ENCODE measurements at regions not wholly inside any gene's neighbourhood (a gene's known extent, or its start where the extent isn't known, plus 50 kb on each side); places are given as distances from the start of the nearest gene placed in this dataset.

DNA sequence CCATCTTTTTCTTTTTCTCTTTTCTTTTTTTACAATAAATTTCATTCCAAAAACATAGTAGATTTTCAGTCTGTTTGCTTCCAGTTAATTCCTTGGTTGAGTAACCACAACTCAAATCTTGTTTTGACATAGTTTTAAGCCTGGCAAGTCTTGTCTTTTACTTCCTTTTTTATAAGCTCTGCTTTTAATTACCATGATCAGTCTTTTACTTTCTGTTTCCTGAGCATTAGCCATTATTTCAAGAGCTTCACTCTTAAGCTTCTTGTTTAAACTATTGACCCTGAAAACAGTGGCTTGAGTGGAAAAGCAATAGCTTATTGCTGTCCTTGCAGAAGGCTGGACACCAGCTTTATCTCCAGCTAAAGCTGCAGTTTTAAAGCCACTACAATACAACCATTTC is 1363.3 kb downstream of the MAT2B start:
- Histone ChIP-seq H2AFZ (ENCODE audit: low read length) (no peak overlapping the region), H3K9ac (ENCODE audit: insufficient read depth, low read depth, low read length) (no peak overlapping the region), H3K79me2 (ENCODE audit: insufficient read depth, low read length) (no peaks in the 10 kb centered on the region), H3K4me2 (ENCODE audit: low read depth, low read length) (no peak overlapping the region), H3K4me1 (ENCODE audit: insufficient read depth, low read length) (no peaks in the 10 kb centered on the region), H4K20me1 (ENCODE audit: insufficient read depth, low read length) (no peaks in the 10 kb centered on the region), H3K27ac (ENCODE audit: extremely low read length, insufficient read depth, low read length) (no peak overlapping the region), H3K9me3 (ENCODE audit: low read length) (peaks cover 87% of the 10 kb centered on the region), H3K27me3 (ENCODE audit: control insufficient read depth in 1 of 2, insufficient read depth in 2 of 2, low read length in 2 of 2) (no peaks in the 10 kb centered on the region), H3K4me3 (replicated peaks in 1 of 3; ENCODE audit: insufficient read depth in 1 of 3, low read depth in 2 of 3, low read length in 3 of 3) (no peak overlapping the region), H3K36me3 (replicated peaks in 1 of 2; ENCODE audit: control insufficient read depth in 1 of 2, insufficient read depth in 2 of 2, low read length in 2 of 2) (no peaks in the 10 kb centered on the region)
- BruUV-seq (replicated peaks) = no TSS peak
- POLR2A ChIA-PET = no interaction called here
- DNase-seq (ENCODE audit: low spot score) (no peak), FAIRE-seq (no peak), ATAC-seq (no peak)
- TF ChIP-seq ZNF747 (CRISPR knock-in tag; IDR thresholded peaks at IDR 0.05; ENCODE audit: borderline replicate concordance) (no peak), ZC3H13 (CRISPR knock-in tag; IDR thresholded peaks at IDR 0.05) (no peak), ZNF235 (CRISPR knock-in tag; IDR thresholded peaks at IDR 0.05; ENCODE audit: borderline replicate concordance) (no peak), SOX6 (IDR thresholded peaks at IDR 0.05) (no peak), SOX6 (CRISPR knock-in tag; IDR thresholded peaks at IDR 0.05) (no peak), ZNF614 (CRISPR knock-in tag; IDR thresholded peaks at IDR 0.05; ENCODE audit: borderline replicate concordance) (no peak), FOSL2 (CRISPR knock-in tag; IDR thresholded peaks at IDR 0.05) (no peak), SRSF1 (optimal IDR thresholded peaks at IDR 0.05; ENCODE audit: low read depth, low read length) (no peak), ZNF558 (CRISPR knock-in tag; IDR thresholded peaks at IDR 0.05; ENCODE audit: borderline replicate concordance) (no peak), KDM2A (CRISPR knock-in tag; IDR thresholded peaks at IDR 0.05; ENCODE audit: borderline replicate concordance, low read depth) (no peak), ZFP37 (CRISPR knock-in tag; IDR thresholded peaks at IDR 0.05; ENCODE audit: borderline replicate concordance) (no peak), HMG20B (CRISPR knock-in tag; conservative IDR thresholded peaks at IDR 0.05) (no peak), TCF7L2 (IDR thresholded peaks at IDR 0.05; ENCODE audit: low read depth, low read length) (no peak), ZNF224 (CRISPR knock-in tag; IDR thresholded peaks at IDR 0.05) (no peak)
- TF ChIP-seq, protein P1, sequence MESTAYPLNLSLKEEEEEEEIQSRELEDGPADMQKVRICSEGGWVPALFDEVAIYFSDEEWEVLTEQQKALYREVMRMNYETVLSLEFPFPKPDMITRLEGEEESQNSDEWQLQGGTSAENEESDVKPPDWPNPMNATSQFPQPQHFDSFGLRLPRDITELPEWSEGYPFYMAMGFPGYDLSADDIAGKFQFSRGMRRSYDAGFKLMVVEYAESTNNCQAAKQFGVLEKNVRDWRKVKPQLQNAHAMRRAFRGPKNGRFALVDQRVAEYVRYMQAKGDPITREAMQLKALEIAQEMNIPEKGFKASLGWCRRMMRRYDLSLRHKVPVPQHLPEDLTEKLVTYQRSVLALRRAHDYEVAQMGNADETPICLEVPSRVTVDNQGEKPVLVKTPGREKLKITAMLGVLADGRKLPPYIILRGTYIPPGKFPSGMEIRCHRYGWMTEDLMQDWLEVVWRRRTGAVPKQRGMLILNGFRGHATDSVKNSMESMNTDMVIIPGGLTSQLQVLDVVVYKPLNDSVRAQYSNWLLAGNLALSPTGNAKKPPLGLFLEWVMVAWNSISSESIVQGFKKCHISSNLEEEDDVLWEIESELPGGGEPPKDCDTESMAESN (CRISPR knock-in tag; conservative IDR thresholded peaks at IDR 0.05) = no peak
- TF ChIP-seq, protein P2, sequence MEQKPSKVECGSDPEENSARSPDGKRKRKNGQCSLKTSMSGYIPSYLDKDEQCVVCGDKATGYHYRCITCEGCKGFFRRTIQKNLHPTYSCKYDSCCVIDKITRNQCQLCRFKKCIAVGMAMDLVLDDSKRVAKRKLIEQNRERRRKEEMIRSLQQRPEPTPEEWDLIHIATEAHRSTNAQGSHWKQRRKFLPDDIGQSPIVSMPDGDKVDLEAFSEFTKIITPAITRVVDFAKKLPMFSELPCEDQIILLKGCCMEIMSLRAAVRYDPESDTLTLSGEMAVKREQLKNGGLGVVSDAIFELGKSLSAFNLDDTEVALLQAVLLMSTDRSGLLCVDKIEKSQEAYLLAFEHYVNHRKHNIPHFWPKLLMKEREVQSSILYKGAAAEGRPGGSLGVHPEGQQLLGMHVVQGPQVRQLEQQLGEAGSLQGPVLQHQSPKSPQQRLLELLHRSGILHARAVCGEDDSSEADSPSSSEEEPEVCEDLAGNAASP (CRISPR knock-in tag; IDR thresholded peaks at IDR 0.05; ENCODE audit: borderline replicate concordance) = no peak
- TF ChIP-seq, protein P3, sequence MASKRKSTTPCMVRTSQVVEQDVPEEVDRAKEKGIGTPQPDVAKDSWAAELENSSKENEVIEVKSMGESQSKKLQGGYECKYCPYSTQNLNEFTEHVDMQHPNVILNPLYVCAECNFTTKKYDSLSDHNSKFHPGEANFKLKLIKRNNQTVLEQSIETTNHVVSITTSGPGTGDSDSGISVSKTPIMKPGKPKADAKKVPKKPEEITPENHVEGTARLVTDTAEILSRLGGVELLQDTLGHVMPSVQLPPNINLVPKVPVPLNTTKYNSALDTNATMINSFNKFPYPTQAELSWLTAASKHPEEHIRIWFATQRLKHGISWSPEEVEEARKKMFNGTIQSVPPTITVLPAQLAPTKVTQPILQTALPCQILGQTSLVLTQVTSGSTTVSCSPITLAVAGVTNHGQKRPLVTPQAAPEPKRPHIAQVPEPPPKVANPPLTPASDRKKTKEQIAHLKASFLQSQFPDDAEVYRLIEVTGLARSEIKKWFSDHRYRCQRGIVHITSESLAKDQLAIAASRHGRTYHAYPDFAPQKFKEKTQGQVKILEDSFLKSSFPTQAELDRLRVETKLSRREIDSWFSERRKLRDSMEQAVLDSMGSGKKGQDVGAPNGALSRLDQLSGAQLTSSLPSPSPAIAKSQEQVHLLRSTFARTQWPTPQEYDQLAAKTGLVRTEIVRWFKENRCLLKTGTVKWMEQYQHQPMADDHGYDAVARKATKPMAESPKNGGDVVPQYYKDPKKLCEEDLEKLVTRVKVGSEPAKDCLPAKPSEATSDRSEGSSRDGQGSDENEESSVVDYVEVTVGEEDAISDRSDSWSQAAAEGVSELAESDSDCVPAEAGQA (IDR thresholded peaks at IDR 0.05; ENCODE audit: low read depth) = no peak
- TF ChIP-seq, protein P3 (CRISPR knock-in tag; IDR thresholded peaks at IDR 0.05; ENCODE audit: borderline replicate concordance) = no peak
- intact Hi-C loops (cut with micrococcal nuclease; ENCODE audit: unreplicated experiment) = no loop called here
- in situ Hi-C loops (cut with HindIII; ENCODE audit: extremely low pct_ligation_motif_present, low pct_unique_long_range_greater_than_20kb) = no loop called here
- CTCF ChIA-PET (ENCODE audit: low intra/inter-chr PET ratio, low total read pairs) = no interaction called here
